B cell (primary cell): ENCODE measurements at regions not wholly inside any gene's neighbourhood (a gene's known extent, or its start where the extent isn't known, plus 50 kb on each side); places are given as distances from the start of the nearest gene placed in this dataset.

Source experiments
- EZH2 ChIP-seq: IDR thresholded peaks from 2 replicates; pipeline ENCODE4 v1.6.1; 2012; ENCODE audit warnings: borderline replicate concordance, low read depth, mild to moderate bottlenecking, moderate library complexity, low read length; ENCODE audit not compliant: insufficient read depth, poor library complexity, severe bottlenecking
- TF ChIP-seq, protein P1 (sequence below): fragments of 200-600 bp; IDR thresholded peaks from one replicate; pipeline ENCODE4 v1.8.0; 2022; ENCODE audit warnings: antibody characterized with exemption, mild to moderate bottlenecking

DNA sequence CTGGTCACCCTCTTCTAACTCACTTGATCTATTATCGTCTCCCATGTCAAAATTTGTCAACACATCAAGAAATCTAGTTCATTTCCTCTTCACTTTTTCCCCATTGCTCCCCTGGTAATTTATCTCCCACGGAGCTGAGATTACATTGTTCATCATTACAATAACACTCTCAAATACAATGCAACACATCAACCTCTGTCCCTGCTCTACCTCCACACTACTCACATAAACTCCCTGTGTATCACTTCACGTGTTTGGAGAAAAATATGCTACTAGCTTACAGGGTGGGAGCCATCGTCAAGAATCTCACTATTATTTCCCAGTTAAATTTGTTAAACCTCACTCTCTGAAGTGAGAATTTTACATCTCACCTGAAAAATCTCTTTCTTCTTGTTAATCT, 1006.4 kb downstream of the ARAP2 start:
- TF ChIP-seq, protein P1, sequence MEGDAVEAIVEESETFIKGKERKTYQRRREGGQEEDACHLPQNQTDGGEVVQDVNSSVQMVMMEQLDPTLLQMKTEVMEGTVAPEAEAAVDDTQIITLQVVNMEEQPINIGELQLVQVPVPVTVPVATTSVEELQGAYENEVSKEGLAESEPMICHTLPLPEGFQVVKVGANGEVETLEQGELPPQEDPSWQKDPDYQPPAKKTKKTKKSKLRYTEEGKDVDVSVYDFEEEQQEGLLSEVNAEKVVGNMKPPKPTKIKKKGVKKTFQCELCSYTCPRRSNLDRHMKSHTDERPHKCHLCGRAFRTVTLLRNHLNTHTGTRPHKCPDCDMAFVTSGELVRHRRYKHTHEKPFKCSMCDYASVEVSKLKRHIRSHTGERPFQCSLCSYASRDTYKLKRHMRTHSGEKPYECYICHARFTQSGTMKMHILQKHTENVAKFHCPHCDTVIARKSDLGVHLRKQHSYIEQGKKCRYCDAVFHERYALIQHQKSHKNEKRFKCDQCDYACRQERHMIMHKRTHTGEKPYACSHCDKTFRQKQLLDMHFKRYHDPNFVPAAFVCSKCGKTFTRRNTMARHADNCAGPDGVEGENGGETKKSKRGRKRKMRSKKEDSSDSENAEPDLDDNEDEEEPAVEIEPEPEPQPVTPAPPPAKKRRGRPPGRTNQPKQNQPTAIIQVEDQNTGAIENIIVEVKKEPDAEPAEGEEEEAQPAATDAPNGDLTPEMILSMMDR = no peak
- TF ChIP-seq EZH2 = no peak
